ENCODE measurements at regions not wholly inside any gene's neighbourhood (a gene's known extent, or its start where the extent isn't known, plus 50 kb on each side); places are given as distances from the start of the nearest gene placed in this dataset.

DNA sequence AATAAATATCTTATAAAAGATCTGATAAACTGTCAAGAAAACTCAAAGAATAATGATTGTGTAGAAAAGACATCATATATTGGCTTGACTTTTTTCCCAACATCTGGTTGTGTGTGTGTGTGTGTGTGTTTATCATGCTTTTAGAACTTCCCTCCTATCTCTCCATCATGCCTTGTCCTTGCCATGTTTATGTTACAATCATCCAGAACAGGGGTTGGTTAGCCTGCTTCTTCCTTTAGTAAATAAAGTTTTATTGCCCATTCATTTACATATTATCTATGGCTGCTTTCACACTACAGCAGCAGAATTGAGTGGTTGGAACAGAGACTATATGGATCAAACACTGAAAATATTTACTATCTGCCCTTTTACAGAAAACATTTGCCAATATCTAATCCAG lies 52.8 kb upstream of the RIPOR2 start:
- Histone ChIP-seq H2BK5ac (ENCODE audit: insufficient read length, low read length) (no peak overlapping the region), H2BK12ac (ENCODE audit: insufficient read length, low read depth, low read length) (no peak overlapping the region), H2BK15ac (ENCODE audit: low read depth, low read length) (no peak overlapping the region), H4K91ac (ENCODE audit: insufficient read length, low read depth, low read length) (no peak overlapping the region), H2BK20ac (ENCODE audit: low read depth, low read length, poor library complexity, severe bottlenecking) (peak overlapping the region; percentile 33), H4K5ac (ENCODE audit: insufficient read length, low read depth, low read length) (no peak overlapping the region), H4K8ac (replicated peaks; ENCODE audit: insufficient read length, low read depth, low read length) (no peak overlapping the region), H3K23ac (ENCODE audit: insufficient read length, low read depth, low read length) (no peak overlapping the region), H3K4me2 (ENCODE audit: insufficient read depth, insufficient read length, low read length) (no peak overlapping the region), H2AK5ac (ENCODE audit: insufficient read length, low read length) (no peak overlapping the region), H3K79me2 (ENCODE audit: insufficient read depth, low read length) (no peaks in the 10 kb centered on the region), H3K4ac (ENCODE audit: low read depth, low read length) (no peak overlapping the region), H3K9me3 (ENCODE audit: control insufficient read depth, low read depth, low read length) (no peaks in the 10 kb centered on the region), H3K23me2 (ENCODE audit: insufficient read length, low read depth, low read length, poor library complexity, severe bottlenecking) (no peaks in the 10 kb centered on the region), H4K20me1 (ENCODE audit: control insufficient read depth, insufficient read depth, insufficient read length) (no peaks in the 10 kb centered on the region), H2BK120ac (ENCODE audit: low read depth, low read length, poor library complexity, severe bottlenecking) (no peak overlapping the region), H3K18ac (ENCODE audit: insufficient read length, low read depth, low read length) (no peak overlapping the region), H3K9ac (ENCODE audit: extremely low read depth, insufficient read length, low read length) (no peak overlapping the region), H3K56ac (ENCODE audit: insufficient read length, low read depth, low read length) (no peak overlapping the region), H2AFZ (ENCODE audit: low read length) (no peak overlapping the region), H3T11ph (ENCODE audit: low read length) (no peak overlapping the region), H3K27me3 (ENCODE audit: insufficient read depth, low read length) (no peaks in the 10 kb centered on the region), H3K27ac (ENCODE audit: insufficient read length, low read depth, low read length) (no peak overlapping the region), H3K14ac (ENCODE audit: insufficient read depth, low read length) (no peak overlapping the region), H3K79me1 (ENCODE audit: insufficient read depth, low read depth, low read length, poor library complexity, severe bottlenecking) (no peaks in the 10 kb centered on the region), H3K4me1 (ENCODE audit: insufficient read depth, low read length) (peaks cover 8% of the 10 kb centered on the region; the same call in 1 of the 2 replicates)
- peaks cover 31 to 34% of the 10 kb centered on the region in 2 experiments for H3K4me1 Mint-ChIP-seq
- no peak overlapping the region for H3K27ac Mint-ChIP-seq
- DNase-seq = no peak
- no peak overlapping the region for H3K4me3 Mint-ChIP-seq
- TF ChIP-seq CTCF (conservative IDR thresholded peaks at IDR 0.05) = no peak
- peaks cover 16 to 37% (median 26%) of the 10 kb centered on the region in 3 experiments for H3K36me3 Mint-ChIP-seq (ENCODE audit: insufficient read depth in 1 of 3, low read depth in 3 of 3)
- H3K9me3 Mint-ChIP-seq = peaks cover 23 to 33% of the 10 kb centered on the region in 2 experiments
- H3K27me3 Mint-ChIP-seq (ENCODE audit: low read depth) = no peaks in the 10 kb centered on the region

All from H9 (cell line).